DND-41 (cell line): ENCODE measurements at regions not wholly inside any gene's neighbourhood (a gene's known extent, or its start where the extent isn't known, plus 50 kb on each side); places are given as distances from the start of the nearest gene placed in this dataset.
"Not testable (repeated sequence)": the region's sequence is repeated elsewhere in the genome, so short reads cannot be mapped to it uniquely, and the experiment has no call there.

ENCODE experiments used
- ATAC-seq: fragments of 200-7000 bp; cut with Tn5 transposase; 3 replicates; pipeline ENCODE4 v1.9.1; 2021; ENCODE audit warnings: low read depth; ENCODE audit not compliant: insufficient read depth
- DNase-seq: peaks from one replicate; pipeline ENCODE4 v3.0.0-alpha.2; 2020
- H2AFZ ChIP-seq: 2 replicates; pipeline ENCODE4 v1.6.0; 2012; ENCODE audit warnings: low read depth, low read length
- H3K27ac ChIP-seq: 2 replicates; pipeline ENCODE4 v1.5.1; 2012; ENCODE audit warnings: low read length, inconsistent platforms
- H3K27me3 ChIP-seq: fragments of 200-600 bp; sonication (generic); 2 replicates; pipeline ENCODE4 v1.6.0; 2012; ENCODE audit warnings: low read length, mild to moderate bottlenecking, inconsistent platforms; ENCODE audit not compliant: insufficient read depth, poor library complexity
- H3K36me3 ChIP-seq: 2 replicates; pipeline ENCODE4 v1.5.1; 2012; ENCODE audit warnings: low read length, inconsistent platforms; ENCODE audit not compliant: insufficient read depth
- H3K4me1 ChIP-seq: 2 replicates; pipeline ENCODE4 v1.5.1; 2012; ENCODE audit warnings: mild to moderate bottlenecking, low read length; ENCODE audit not compliant: insufficient read depth
- H3K4me2 ChIP-seq: 2 replicates; pipeline ENCODE4 v1.6.0; 2012; ENCODE audit warnings: mild to moderate bottlenecking, moderate library complexity, low read length, inconsistent platforms; ENCODE audit not compliant: insufficient read depth
- H3K4me3 ChIP-seq, 2 experiments: fragments of 200-600 bp in 1 of 2; shearing (Covaris generic) in 1 of 2; 2 replicates each; pipeline ENCODE4 v1.5.1; 2012 to 2016; ENCODE audit warnings: inconsistent platforms in 2 of 2, low read length in 2 of 2, mild to moderate bottlenecking in 2 of 2, low read depth in 1 of 2, moderate library complexity in 1 of 2
- H3K79me2 ChIP-seq: 2 replicates; pipeline ENCODE4 v1.6.0; 2012; ENCODE audit warnings: low read length, inconsistent platforms; ENCODE audit not compliant: insufficient read depth
- H3K9ac ChIP-seq: 2 replicates; pipeline ENCODE4 v1.6.0; 2012; ENCODE audit warnings: low read depth, mild to moderate bottlenecking, inconsistent platforms, low read length, moderate library complexity
- H3K9me3 ChIP-seq: 2 replicates; pipeline ENCODE4 v1.5.1; 2012; ENCODE audit warnings: low read length, moderate library complexity, mild to moderate bottlenecking, inconsistent platforms; ENCODE audit not compliant: insufficient read depth, severe bottlenecking
- H4K20me1 ChIP-seq: 2 replicates; pipeline ENCODE4 v1.6.0; 2012; ENCODE audit warnings: low read length; ENCODE audit not compliant: insufficient read depth
- CTCF ChIP-seq: IDR thresholded peaks from 2 replicates; pipeline ENCODE4 v1.5.1; 2012; ENCODE audit warnings: borderline replicate concordance, low read length, moderate library complexity, mild to moderate bottlenecking; ENCODE audit not compliant: poor library complexity, severe bottlenecking; ENCODE audit errors: extremely low read depth
- EZH2 ChIP-seq: IDR thresholded peaks from 3 replicates; pipeline ENCODE4 v1.6.1; 2012; ENCODE audit warnings: borderline replicate concordance, low read depth, mild to moderate bottlenecking, moderate library complexity, low read length, inconsistent platforms; ENCODE audit not compliant: severe bottlenecking

GRCh38 chr16:10262377-10263132 is 80.3 kb upstream of the GRIN2A start:
- H2AFZ ChIP-seq: no peak overlapping the region
- no peaks in the 10 kb centered on the region for H3K36me3 ChIP-seq
- H3K9me3 ChIP-seq: no peaks in the 10 kb centered on the region
- H3K4me2 ChIP-seq: no peak overlapping the region
- TF ChIP-seq EZH2 (no peak), CTCF (no peak)
- DNase-seq (no peak), ATAC-seq (no peak)
- no peaks in the 10 kb centered on the region for H3K27me3 ChIP-seq
- H3K4me1 ChIP-seq: no peaks in the 10 kb centered on the region
- no peak overlapping the region for H3K9ac ChIP-seq
- no peaks in the 10 kb centered on the region for H4K20me1 ChIP-seq
- no peak overlapping the region for H3K4me3 ChIP-seq
- no peaks in the 10 kb centered on the region for H3K79me2 ChIP-seq
- no peak overlapping the region for H3K27ac ChIP-seq

- ATAC-seq: no peak
- no peak for DNase-seq
- H3K4me2 ChIP-seq: no peak overlapping the region
- H3K9me3 ChIP-seq: peaks cover 2% of the 10 kb centered on the region
- H3K79me2 ChIP-seq: no peaks in the 10 kb centered on the region
- H3K4me1 ChIP-seq: no peaks in the 10 kb centered on the region
- no peak for TF ChIP-seq EZH2
- no peak overlapping the region for H3K27ac ChIP-seq
- H3K36me3 ChIP-seq: no peaks in the 10 kb centered on the region
- H3K9ac ChIP-seq: no peak overlapping the region
- no peak overlapping the region for H2AFZ ChIP-seq
- H4K20me1 ChIP-seq: no peaks in the 10 kb centered on the region
- no peaks in the 10 kb centered on the region for H3K27me3 ChIP-seq
- no peak overlapping the region for H3K4me3 ChIP-seq
Observed at GRCh38 chr16:10265770-10266615, 83.8 kb upstream of the GRIN2A start.

GRCh38 chr16:10266809-10267208 is 84.6 kb upstream of the GRIN2A start:
- ATAC-seq (no peak), DNase-seq (no peak)
- Histone ChIP-seq H3K27me3 (no peaks in the 10 kb centered on the region), H3K4me1 (no peaks in the 10 kb centered on the region), H3K79me2 (no peaks in the 10 kb centered on the region), H3K4me3 (no peak overlapping the region), H3K36me3 (no peaks in the 10 kb centered on the region), H2AFZ (no peak overlapping the region), H3K27ac (no peak overlapping the region), H3K9me3 (peaks cover 2% of the 10 kb centered on the region), H3K4me2 (no peak overlapping the region), H3K9ac (no peak overlapping the region), H4K20me1 (no peaks in the 10 kb centered on the region)
- TF ChIP-seq EZH2 (no peak), CTCF (no peak)

- DNase-seq (no peak), ATAC-seq (no peak)
- Histone ChIP-seq H3K4me1 (no peaks in the 10 kb centered on the region), H3K4me3 (no peak overlapping the region), H3K27ac (no peak overlapping the region), H4K20me1 (no peaks in the 10 kb centered on the region), H3K36me3 (no peaks in the 10 kb centered on the region), H3K4me2 (no peak overlapping the region), H3K27me3 (no peaks in the 10 kb centered on the region), H2AFZ (no peak overlapping the region), H3K9me3 (peaks cover 10% of the 10 kb centered on the region), H3K79me2 (no peaks in the 10 kb centered on the region), H3K9ac (no peak overlapping the region)
- no peak for TF ChIP-seq EZH2
- no peak for TF ChIP-seq CTCF
Observed at GRCh38 chr16:10269632-10270031, 87.4 kb upstream of the GRIN2A start.

GRCh38 chr16:10272250-10272854 is 90.1 kb upstream of the GRIN2A start:
- H3K4me3 ChIP-seq, H3K36me3 ChIP-seq, H3K9ac ChIP-seq, H2AFZ ChIP-seq, H3K79me2 ChIP-seq, ATAC-seq, H3K4me2 ChIP-seq, H3K27me3 ChIP-seq, H4K20me1 ChIP-seq, H3K27ac ChIP-seq: not testable (repeated sequence)
- H3K4me1 ChIP-seq: peaks cover 11% of the 10 kb centered on the region
- DNase-seq: peak; percentile 24
- peaks cover 11% of the 10 kb centered on the region for H3K9me3 ChIP-seq
